WTC11 (cell line): ENCODE measurements at regions not wholly inside any gene's neighbourhood (a gene's known extent, or its start where the extent isn't known, plus 50 kb on each side); places are given as distances from the start of the nearest gene placed in this dataset.

Experiments used
- ATAC-seq: fragments of 200-7000 bp; cut with Tn5 transposase; 2 replicates; pipeline ENCODE4 v1.10.0; 2021; ENCODE audit warnings: mild to moderate bottlenecking, moderate library complexity
- CTCF ChIA-PET: fragments of 300-600 bp; sonication (Branson Sonifier 250); formaldehyde crosslinking; loops from one replicate; lab custom pipeline; 2021; ENCODE audit warnings: antibody characterized with exemption; lab: Charles Lee
- POLR2A ChIA-PET: fragments of 350-600 bp; sonication (Branson Sonifier 250); formaldehyde crosslinking; loops from one replicate; lab custom pipeline; 2021; ENCODE audit warnings: antibody characterized with exemption; lab: Charles Lee
- DNase-seq: peaks from one replicate; pipeline ENCODE4 v3.0.0; 2021; ENCODE audit warnings: low spot score
- H3K27ac Mint-ChIP-seq: 2 replicates; pipeline ENCODE4 v1.8.0; 2021; ENCODE audit warnings: mixed read lengths
- H3K27me3 Mint-ChIP-seq: 2 replicates; pipeline ENCODE4 v1.8.0; 2021; ENCODE audit warnings: low read depth, mild to moderate bottlenecking, moderate library complexity, mixed read lengths
- H3K36me3 Mint-ChIP-seq: 2 replicates; pipeline ENCODE4 v1.8.0; 2021; ENCODE audit warnings: mixed read lengths
- H3K4me1 Mint-ChIP-seq: 2 replicates; pipeline ENCODE4 v1.8.0; 2022; ENCODE audit warnings: mixed read lengths
- H3K4me3 Mint-ChIP-seq: 2 replicates; pipeline ENCODE4 v1.8.0; 2021; ENCODE audit warnings: mild to moderate bottlenecking, moderate library complexity, mixed read lengths
- H3K9me3 Mint-ChIP-seq: 2 replicates; pipeline ENCODE4 v1.8.0; 2021; ENCODE audit warnings: mixed read lengths
- ATF2 ChIP-seq: sonication (generic); formaldehyde crosslinking; IDR thresholded peaks from 2 replicates; pipeline ENCODE4 v1.8.1; 2022; ENCODE audit warnings: low read depth, missing genetic modification reagents, borderline replicate concordance
- CDX4 ChIP-seq: fragments of 250-450 bp; sonication (Bioruptor Pico); IDR thresholded peaks from 2 replicates; pipeline ENCODE4 v1.9.0; 2021; ENCODE audit warnings: moderate library complexity, mild to moderate bottlenecking, inconsistent platforms, borderline replicate concordance
- ETV6 ChIP-seq: sonication (generic); formaldehyde crosslinking; IDR thresholded peaks from 2 replicates; pipeline ENCODE4 v1.8.1; 2022; ENCODE audit warnings: mild to moderate bottlenecking, missing genetic modification reagents
- GABPB1 ChIP-seq: sonication (generic); formaldehyde crosslinking; IDR thresholded peaks from 2 replicates; pipeline ENCODE4 v1.8.1; 2023; ENCODE audit warnings: mild to moderate bottlenecking, missing genetic modification reagents
- JAZF1 ChIP-seq: fragments of 250-450 bp; sonication (Bioruptor Pico); IDR thresholded peaks from 2 replicates; pipeline ENCODE4 v1.9.0; 2021; ENCODE audit warnings: moderate library complexity, mild to moderate bottlenecking, inconsistent platforms
- MLX ChIP-seq: sonication (generic); formaldehyde crosslinking; IDR thresholded peaks from 2 replicates; pipeline ENCODE4 v1.8.1; 2023; ENCODE audit warnings: mild to moderate bottlenecking, missing genetic modification reagents, moderate library complexity
- MYBL2 ChIP-seq: sonication (generic); formaldehyde crosslinking; IDR thresholded peaks from 2 replicates; pipeline ENCODE4 v1.8.1; 2023; ENCODE audit warnings: mild to moderate bottlenecking, moderate library complexity, missing genetic modification reagents
- NFATC4 ChIP-seq: fragments of 250-450 bp; sonication (Bioruptor Pico); IDR thresholded peaks from 2 replicates; pipeline ENCODE4 v1.9.0; 2021; ENCODE audit warnings: mild to moderate bottlenecking
- NR2C2 ChIP-seq: sonication (generic); formaldehyde crosslinking; IDR thresholded peaks from 2 replicates; pipeline ENCODE4 v1.8.0; 2022; ENCODE audit warnings: mild to moderate bottlenecking, missing genetic modification reagents
- OVOL2 ChIP-seq: fragments of 250-450 bp; sonication (Bioruptor Pico); IDR thresholded peaks from 2 replicates; pipeline ENCODE4 v1.9.0; 2021; ENCODE audit warnings: mild to moderate bottlenecking, borderline replicate concordance
- PRRX2 ChIP-seq: fragments of 250-450 bp; sonication (Bioruptor Pico); IDR thresholded peaks from 2 replicates; pipeline ENCODE4 v1.8.0; 2021; ENCODE audit warnings: mild to moderate bottlenecking
- SMAD3 ChIP-seq: sonication (generic); formaldehyde crosslinking; IDR thresholded peaks from 2 replicates; pipeline ENCODE4 v1.8.0; 2022; ENCODE audit warnings: missing genetic modification reagents, mild to moderate bottlenecking, borderline replicate concordance
- SMAD4 ChIP-seq: sonication (generic); formaldehyde crosslinking; IDR thresholded peaks from 2 replicates; pipeline ENCODE4 v1.8.0; 2022; ENCODE audit warnings: mild to moderate bottlenecking, missing genetic modification reagents
- SP1 ChIP-seq: sonication (generic); formaldehyde crosslinking; conservative IDR thresholded peaks from 2 replicates; pipeline ENCODE4 v1.8.1; 2022; ENCODE audit warnings: missing genetic modification reagents
- STAT6 ChIP-seq: sonication (generic); formaldehyde crosslinking; conservative IDR thresholded peaks from 2 replicates; pipeline ENCODE4 v1.8.1; 2023; ENCODE audit warnings: mild to moderate bottlenecking, low read depth, missing genetic modification reagents, moderate library complexity
- ZNF138 ChIP-seq: sonication (generic); formaldehyde crosslinking; conservative IDR thresholded peaks from 2 replicates; pipeline ENCODE4 v1.8.1; 2022; ENCODE audit warnings: mild to moderate bottlenecking, moderate library complexity, missing genetic modification reagents
- ZNF232 ChIP-seq: sonication (generic); formaldehyde crosslinking; IDR thresholded peaks from 2 replicates; pipeline ENCODE4 v1.8.0; 2022; ENCODE audit warnings: mild to moderate bottlenecking, missing genetic modification reagents
- ZNF281 ChIP-seq: sonication (generic); formaldehyde crosslinking; IDR thresholded peaks from 2 replicates; pipeline ENCODE4 v1.8.0; 2023; ENCODE audit warnings: mild to moderate bottlenecking, missing genetic modification reagents

GRCh38 chr14:95466506-95466905 is 49.9 kb downstream of the SYNE3 start:
- peaks cover 5% of the 10 kb centered on the region for H3K27me3 Mint-ChIP-seq
- CTCF ChIA-PET: interaction anchor here (0.9 to 1.3 kb wide), 2 partner anchors 14 to 24 kb away, joined by 4 read pairs; no protein-coding TSS in a partner anchor
- no peaks in the 10 kb centered on the region for H3K36me3 Mint-ChIP-seq
- ATAC-seq (no peak), DNase-seq (no peak)
- no peaks in the 10 kb centered on the region for H3K9me3 Mint-ChIP-seq
- no peak overlapping the region for H3K4me3 Mint-ChIP-seq
- peaks cover 5% of the 10 kb centered on the region for H3K4me1 Mint-ChIP-seq
- TF ChIP-seq ZNF138 (CRISPR knock-in tag) (no peak), PRRX2 (CRISPR knock-in tag) (no peak), GABPB1 (CRISPR knock-in tag) (no peak), MLX (CRISPR knock-in tag) (no peak), MYBL2 (no peak), OVOL2 (CRISPR knock-in tag) (no peak), SP1 (CRISPR knock-in tag) (no peak)
- H3K27ac Mint-ChIP-seq: no peak overlapping the region
- POLR2A ChIA-PET: no interaction called here

- ATAC-seq (no peak), DNase-seq (no peak)
- Mint-ChIP-seq H3K4me1 (peaks cover 11% of the 10 kb centered on the region), H3K36me3 (no peaks in the 10 kb centered on the region), H3K4me3 (no peak overlapping the region)
- POLR2A ChIA-PET: no interaction called here
- TF ChIP-seq STAT6 (CRISPR knock-in tag) (no peak), OVOL2 (CRISPR knock-in tag) (no peak), SMAD3 (CRISPR knock-in tag) (no peak), JAZF1 (CRISPR knock-in tag) (no peak)
- TF ChIP-seq, all 79 proteins: peak for 0
- Mint-ChIP-seq H3K9me3 (no peaks in the 10 kb centered on the region), H3K27me3 (peaks cover 8% of the 10 kb centered on the region), H3K27ac (no peak overlapping the region)
- CTCF ChIA-PET: interaction anchor here (0.7 to 0.9 kb wide), 2 partner anchors 14 to 23 kb away, joined by 3 to 4 read pairs; no protein-coding TSS in a partner anchor
These were observed 50.5 kb downstream of the SYNE3 start for GRCh38 chr14:95465936-95466335.

- H3K4me3 Mint-ChIP-seq: no peak overlapping the region
- peaks cover 16% of the 10 kb centered on the region for H3K4me1 Mint-ChIP-seq
- ChIA-PET POLR2A (no interaction called here), CTCF (interaction anchor here (0.7 kb wide), 1 partner anchor 23 kb away, joined by 3 read pairs; no protein-coding TSS in a partner anchor)
- no peaks in the 10 kb centered on the region for H3K9me3 Mint-ChIP-seq
- DNase-seq (no peak), ATAC-seq (no peak)
- no peak overlapping the region for H3K27ac Mint-ChIP-seq
- H3K36me3 Mint-ChIP-seq: no peaks in the 10 kb centered on the region
- H3K27me3 Mint-ChIP-seq: peaks cover 8% of the 10 kb centered on the region
- TF ChIP-seq ATF2 (CRISPR knock-in tag): no peak
- TF ChIP-seq STAT6 (CRISPR knock-in tag): no peak
- TF ChIP-seq NR2C2 (CRISPR knock-in tag): no peak
- TF ChIP-seq ETV6 (CRISPR knock-in tag): no peak
- no peak for TF ChIP-seq OVOL2 (CRISPR knock-in tag)
- TF ChIP-seq SMAD4 (CRISPR knock-in tag): no peak
- TF ChIP-seq CDX4: no peak
- no peak for TF ChIP-seq ZNF281 (CRISPR knock-in tag)
- TF ChIP-seq ZNF232 (CRISPR knock-in tag): no peak
- TF ChIP-seq NFATC4 (CRISPR knock-in tag): no peak
These were observed 51.1 kb downstream of the SYNE3 start for GRCh38 chr14:95465358-95465757.
